Heart right ventricle (tissue), 16 donors: ENCODE measurements at regions not wholly inside any gene's neighbourhood (a gene's known extent, or its start where the extent isn't known, plus 50 kb on each side); places are given as distances from the start of the nearest gene placed in this dataset.
A peak's percentile ranks its signal among the peaks of the same experiment; 100 is the strongest.

ENCODE experiments used
- ATAC-seq, 8 donors: fragments of 200-7000 bp; cut with Tn5 transposase; one replicate each; pipeline ENCODE4 v1.9.1; 2020; ENCODE audit warnings: mild to moderate bottlenecking in 8 of 8, moderate library complexity in 8 of 8, moderate number of reproducible peaks in 1 of 8
- DNase-seq, 2 donors: peaks; one replicate each; pipeline ENCODE4 v3.0.0-alpha.2; 2020
- H3K27ac ChIP-seq, 10 donors: fragments of 200-600 bp; sonication (generic) in 2 of 10; one replicate each; pipeline versions ENCODE4 v1.5.0 to v1.8.0; 2020 to 2022; ENCODE audit warnings: mild to moderate bottlenecking in 3 of 10
- H3K27me3 ChIP-seq, 7 donors: fragments of 200-600 bp; one replicate each; pipeline ENCODE4 v1.8.0; 2021 to 2022; ENCODE audit warnings: mild to moderate bottlenecking in 2 of 7
- H3K36me3 ChIP-seq, 9 donors: fragments of 200-600 bp; sonication (generic) in 1 of 9; one replicate each; pipeline versions ENCODE4 v1.5.0 to v1.8.0; 2020 to 2022; ENCODE audit warnings: mild to moderate bottlenecking in 2 of 9
- H3K4me1 ChIP-seq, 9 donors: fragments of 200-600 bp; sonication (generic) in 1 of 9; one replicate each; pipeline versions ENCODE4 v1.5.0 to v1.8.0; 2020 to 2022; ENCODE audit warnings: mild to moderate bottlenecking in 4 of 9
- H3K4me3 ChIP-seq, 10 donors: fragments of 200-600 bp; sonication (generic) in 2 of 10; one replicate each; pipeline versions ENCODE4 v1.5.0 to v1.8.0; 2020 to 2022; ENCODE audit warnings: mild to moderate bottlenecking in 7 of 10, moderate library complexity in 2 of 10
- H3K9me3 ChIP-seq, 11 donors: fragments of 200-600 bp in 10 of 11; sonication (generic) in 2 of 11; one replicate each; pipeline versions ENCODE4 v1.5.0 to v1.8.0; 2013 to 2022; ENCODE audit warnings: mild to moderate bottlenecking in 2 of 11, control low read depth in 1 of 11, moderate library complexity in 1 of 11
- WGBS, 2 donors: extraction: QIAGEN DNeasy Blood & Tissue Kit; methylation state at CpG; one replicate each; pipeline ENCODE4 v1.1.7; 2013; ENCODE audit warnings: inconsistent platforms in 1 of 2; 5-methylcytosine and 5-hydroxymethylcytosine counted together
- intact Hi-C, 10 donors: fragments of 100-400 bp; cut with DNase I; formaldehyde crosslinking; loops; one replicate each; pipeline versions ENCODE4 v1.11.1 to v1.14.2; 2022
- TF ChIP-seq, protein P1 (sequence below), 9 donors: fragments of 200-600 bp; sonication (generic) in 2 of 9; IDR thresholded peaks; one replicate each; pipeline versions ENCODE4 v1.5.0 to v1.8.0; 2021 to 2022; ENCODE audit warnings: antibody characterized with exemption in 9 of 9, mild to moderate bottlenecking in 5 of 9, moderate library complexity in 1 of 9
- donor health status: Arrhythmogenic right ventricular cardiomyopathy.
- donor health status: ischemic (EF 13 %, LVEDD 7.1; RV severe dilation, severe dysfunction).
- donor health status: healthy with polysubstance abuse.
- donor health status: DM: no; HTN: yes; CAD: no.
- donor health status: DM: no; HTN: no; CAD: no.
- donor health status: ischemic (EF 25% LVEDD 6.9; RV normal size, moderate dysfunction).
- donor health status: ischemic (EF 25% LVEDD 5.7; RV mildly dilated, moderate dysfunction).
- donor health status: healthy.
- donor health status: DM: yes; HTN: yes; CAD: no.
- donor health status: Ischemic cardiomyopathy.
- donor health status: ischemic (EF 35%, LVEDD 5.7; RV mildly dilated, moderate dysfunction).
- donor health status: nonischemic (EF 11% LVEDD 7.7; RV severe dilation, severe dysfunction).
- donor health status: DM: yes; HTN: yes; CAD: no.
- donor health status: PGD.
- donor health status: ischemic (EF 29% LVEDD 5.4; RV normal size, mild dysfunction).
- donor health status: nonischemic (EF 23%, LVEDD 6.1; RV moderate dilation, normal function).

DNA sequence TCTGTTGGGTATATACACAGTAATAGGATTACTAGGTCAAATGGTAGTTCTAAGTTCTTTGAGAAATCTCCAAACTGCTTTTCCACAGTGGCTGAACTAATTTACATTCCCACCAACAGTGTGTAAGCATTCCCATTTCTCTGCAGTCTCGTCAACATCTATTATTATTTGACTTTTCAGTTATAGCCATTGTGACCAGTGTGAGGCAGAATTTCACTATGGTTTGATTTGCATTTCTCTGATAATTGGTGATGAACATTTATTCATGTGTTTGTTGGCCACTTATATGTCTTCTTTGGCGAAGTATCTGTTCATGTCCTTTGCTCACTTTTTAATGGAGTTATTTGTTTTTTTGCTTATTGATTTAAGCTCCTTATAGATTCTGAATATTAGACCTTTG, 596.2 kb upstream of the DAB2 start:
- peaks cover 0 to 15% (median 0%) of the 10 kb centered on the region in 11 donors for H3K9me3 ChIP-seq
- ATAC-seq (no peak), DNase-seq (no peak)
- intact Hi-C loops, result loop anchor here in 1 of 10 donors (5.0 kb wide), 1 partner anchor 666 kb away; no protein-coding TSS in a partner anchor
- 65 to 73% methylated on average over 2 of the region's 2 CpGs for WGBS, 2 donors
- TF ChIP-seq, protein P1, sequence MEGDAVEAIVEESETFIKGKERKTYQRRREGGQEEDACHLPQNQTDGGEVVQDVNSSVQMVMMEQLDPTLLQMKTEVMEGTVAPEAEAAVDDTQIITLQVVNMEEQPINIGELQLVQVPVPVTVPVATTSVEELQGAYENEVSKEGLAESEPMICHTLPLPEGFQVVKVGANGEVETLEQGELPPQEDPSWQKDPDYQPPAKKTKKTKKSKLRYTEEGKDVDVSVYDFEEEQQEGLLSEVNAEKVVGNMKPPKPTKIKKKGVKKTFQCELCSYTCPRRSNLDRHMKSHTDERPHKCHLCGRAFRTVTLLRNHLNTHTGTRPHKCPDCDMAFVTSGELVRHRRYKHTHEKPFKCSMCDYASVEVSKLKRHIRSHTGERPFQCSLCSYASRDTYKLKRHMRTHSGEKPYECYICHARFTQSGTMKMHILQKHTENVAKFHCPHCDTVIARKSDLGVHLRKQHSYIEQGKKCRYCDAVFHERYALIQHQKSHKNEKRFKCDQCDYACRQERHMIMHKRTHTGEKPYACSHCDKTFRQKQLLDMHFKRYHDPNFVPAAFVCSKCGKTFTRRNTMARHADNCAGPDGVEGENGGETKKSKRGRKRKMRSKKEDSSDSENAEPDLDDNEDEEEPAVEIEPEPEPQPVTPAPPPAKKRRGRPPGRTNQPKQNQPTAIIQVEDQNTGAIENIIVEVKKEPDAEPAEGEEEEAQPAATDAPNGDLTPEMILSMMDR (IDR thresholded peaks at IDR 0.05), result peak in 1 of 9 donors; percentile 14
- H3K4me3 ChIP-seq, result no peak overlapping the region
- no peaks in the 10 kb centered on the region for H3K36me3 ChIP-seq
- no peaks in the 10 kb centered on the region for H3K4me1 ChIP-seq
- no peaks in the 10 kb centered on the region for H3K27me3 ChIP-seq
- no peak overlapping the region for H3K27ac ChIP-seq

DNA sequence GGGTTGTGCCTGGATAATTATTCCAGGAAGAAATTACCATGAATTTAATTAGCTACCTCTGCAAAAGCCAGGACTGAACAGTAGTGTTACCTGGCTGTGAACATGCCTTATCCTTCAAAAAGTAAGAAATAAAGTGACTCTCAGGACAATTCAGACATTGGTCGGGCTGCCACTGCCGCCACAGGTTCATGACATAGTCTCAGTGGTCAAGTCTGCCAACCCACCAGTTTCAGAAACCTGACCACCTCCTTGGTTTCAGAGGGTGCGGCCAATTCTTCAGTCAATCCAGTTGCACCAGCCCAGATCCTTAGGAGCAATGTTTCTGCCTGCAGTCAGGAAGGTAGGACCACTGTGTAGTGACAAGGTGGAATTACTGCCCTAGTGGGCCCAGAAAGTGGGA, 593.1 kb upstream of the DAB2 start:
- no peaks in the 10 kb centered on the region for H3K4me1 ChIP-seq
- no peak for ATAC-seq
- H3K9me3 ChIP-seq, result peaks cover 0 to 15% (median 0%) of the 10 kb centered on the region in 11 donors
- no peaks in the 10 kb centered on the region for H3K36me3 ChIP-seq
- WGBS, 2 donors, result 81 to 89% methylated on average over 3 of the region's 3 CpGs
- TF ChIP-seq, protein P1 (IDR thresholded peaks at IDR 0.05), result no peak
- H3K27me3 ChIP-seq, result no peaks in the 10 kb centered on the region
- no peak overlapping the region for H3K4me3 ChIP-seq
- no peak overlapping the region for H3K27ac ChIP-seq
- no peak for DNase-seq
- intact Hi-C loops, result no loop called here

DNA sequence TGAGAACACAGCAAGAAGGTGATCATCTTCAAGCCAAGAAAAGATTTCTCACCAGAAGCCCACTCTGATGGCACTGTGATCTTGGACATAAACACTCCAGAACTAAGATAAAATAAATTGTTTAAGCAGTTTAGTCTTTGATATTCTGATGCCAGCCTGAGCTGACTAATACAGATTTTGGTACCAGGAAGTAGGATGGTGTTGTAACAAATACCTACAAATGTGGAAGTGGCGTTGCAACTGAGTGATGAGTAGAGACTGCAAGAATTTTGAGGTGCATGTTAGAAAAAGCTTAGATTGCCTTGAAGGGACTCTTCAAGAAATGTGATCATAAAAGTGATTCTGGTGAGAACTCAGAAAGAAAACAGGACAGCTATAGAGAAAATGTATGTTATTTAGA, 592.4 kb upstream of the DAB2 start:
- ATAC-seq (no peak), DNase-seq (no peak)
- H3K4me1 ChIP-seq, result no peaks in the 10 kb centered on the region
- H3K9me3 ChIP-seq, result peaks cover 0 to 16% (median 0%) of the 10 kb centered on the region in 11 donors
- no peaks in the 10 kb centered on the region for H3K36me3 ChIP-seq
- 81 to 89% methylated on average over 1 of the region's 1 CpG for WGBS, 2 donors
- no peak overlapping the region for H3K4me3 ChIP-seq
- H3K27ac ChIP-seq, result no peak overlapping the region
- TF ChIP-seq, protein P1 (IDR thresholded peaks at IDR 0.05), result no peak
- H3K27me3 ChIP-seq, result no peaks in the 10 kb centered on the region
- intact Hi-C loops, result no loop called here

DNA sequence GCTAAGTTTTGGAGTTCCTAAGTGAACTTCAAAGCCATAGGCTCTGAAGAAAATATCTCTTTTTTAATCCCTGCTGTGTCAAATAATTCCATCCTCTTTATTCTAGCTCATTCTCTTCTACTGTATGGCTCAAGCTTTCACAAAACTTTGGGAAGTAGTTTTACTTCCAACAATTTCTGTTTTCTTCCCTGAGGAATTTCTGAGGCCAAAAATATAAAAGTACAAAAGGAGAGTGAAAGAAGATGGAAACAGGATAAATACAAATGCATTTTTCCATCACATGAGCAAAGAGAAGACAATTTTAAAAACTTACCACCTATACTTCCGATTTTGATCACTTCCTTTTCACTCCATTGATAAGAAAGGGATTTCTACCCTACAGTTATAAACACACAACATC, 585.7 kb upstream of the DAB2 start:
- TF ChIP-seq, protein P1 (IDR thresholded peaks at IDR 0.05), result no peak
- no peak overlapping the region for H3K4me3 ChIP-seq
- no peaks in the 10 kb centered on the region for H3K4me1 ChIP-seq
- WGBS, 2 donors, result 62 to 67% methylated on average over 1 of the region's 1 CpG
- H3K9me3 ChIP-seq, result peaks cover 0 to 41% (median 0%) of the 10 kb centered on the region in 11 donors
- H3K27ac ChIP-seq, result no peak overlapping the region
- H3K27me3 ChIP-seq, result no peaks in the 10 kb centered on the region
- intact Hi-C loops, result no loop called here
- DNase-seq (no peak), ATAC-seq (no peak)
- H3K36me3 ChIP-seq, result no peaks in the 10 kb centered on the region
